Activated T-cell treated with anti-CD3 and anti-CD28 coated beads, Interleukin-2, amount 50 U/mL, for 4 hours (primary cell): ENCODE measurements at regions not wholly inside any gene's neighbourhood (a gene's known extent, or its start where the extent isn't known, plus 50 kb on each side); places are given as distances from the start of the nearest gene placed in this dataset.

Experiments used
- ATAC-seq, 2 donors: fragments of 200-7000 bp; cut with Tn5 transposase; one replicate each; pipeline ENCODE4 v1.10.0; 2021
- DNase-seq: peaks from one replicate; pipeline ENCODE4 v3.0.0-alpha.2; 2020
- H3K27me3 Mint-ChIP-seq: one replicate; pipeline ENCODE4 v1.8.0; 2021; ENCODE audit warnings: low read depth, mixed read lengths
- H3K36me3 Mint-ChIP-seq: one replicate; pipeline ENCODE4 v1.8.0; 2022; ENCODE audit warnings: mixed read lengths; ENCODE audit not compliant: insufficient read depth
- H3K4me1 Mint-ChIP-seq: one replicate; pipeline ENCODE4 v1.8.0; 2021; ENCODE audit warnings: low read depth, mixed read lengths
- H3K4me3 Mint-ChIP-seq: one replicate; pipeline ENCODE4 v1.8.0; 2021; ENCODE audit warnings: mild to moderate bottlenecking, moderate library complexity, mixed read lengths
- H3K9me3 Mint-ChIP-seq: one replicate; pipeline ENCODE4 v1.8.0; 2021; ENCODE audit warnings: mixed read lengths

DNA sequence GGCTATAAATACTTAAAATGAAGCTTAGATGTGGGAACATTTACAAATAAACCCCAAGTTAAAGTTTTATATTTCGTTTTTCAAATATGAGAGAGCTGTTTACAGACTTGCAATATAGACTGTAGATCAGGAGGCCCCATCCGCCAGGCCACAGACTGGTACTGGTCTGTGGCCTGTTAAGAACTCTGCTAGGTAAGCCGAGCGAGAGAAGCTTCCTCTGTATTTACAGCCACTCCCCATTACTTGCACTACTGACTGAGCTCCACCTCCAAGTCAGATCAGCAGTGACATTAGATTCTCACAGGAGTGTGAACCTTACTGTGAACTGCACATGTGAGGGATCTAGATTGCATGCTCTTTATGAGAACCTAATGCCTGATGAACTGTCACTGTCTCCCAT is 561.4 kb upstream of the FAM174A start:
- Mint-ChIP-seq H3K36me3 (no peaks in the 10 kb centered on the region), H3K27me3 (no peaks in the 10 kb centered on the region), H3K4me1 (no peaks in the 10 kb centered on the region), H3K4me3 (no peak overlapping the region), H3K9me3 (no peaks in the 10 kb centered on the region)
- DNase-seq (no peak), ATAC-seq (no peak)

DNA sequence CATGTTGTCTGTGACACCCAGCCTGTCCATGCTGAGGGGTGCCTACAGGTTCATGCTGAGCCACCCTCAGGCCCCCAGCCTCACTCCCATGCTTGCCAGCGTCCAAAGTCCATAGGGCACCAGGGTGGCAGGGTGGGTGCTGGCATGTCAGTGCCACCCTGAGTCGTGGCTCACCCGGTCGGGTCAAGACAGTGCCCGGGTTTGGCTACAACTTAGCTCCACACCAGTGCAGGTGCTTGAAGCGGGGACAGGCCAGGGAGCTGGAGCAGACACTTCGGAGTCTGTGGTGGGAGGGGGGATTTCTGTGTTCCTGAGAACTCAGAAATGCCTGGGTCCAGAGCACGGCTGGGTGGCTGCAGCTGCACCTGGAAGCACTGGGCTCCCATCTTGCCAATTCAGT is 579.2 kb upstream of the FAM174A start:
- ATAC-seq = no peak
- peaks cover 6% of the 10 kb centered on the region for H3K9me3 Mint-ChIP-seq
- no peaks in the 10 kb centered on the region for H3K4me1 Mint-ChIP-seq
- H3K4me3 Mint-ChIP-seq = no peak overlapping the region
- no peaks in the 10 kb centered on the region for H3K36me3 Mint-ChIP-seq
- H3K27me3 Mint-ChIP-seq = no peaks in the 10 kb centered on the region
- DNase-seq = no peak

DNA sequence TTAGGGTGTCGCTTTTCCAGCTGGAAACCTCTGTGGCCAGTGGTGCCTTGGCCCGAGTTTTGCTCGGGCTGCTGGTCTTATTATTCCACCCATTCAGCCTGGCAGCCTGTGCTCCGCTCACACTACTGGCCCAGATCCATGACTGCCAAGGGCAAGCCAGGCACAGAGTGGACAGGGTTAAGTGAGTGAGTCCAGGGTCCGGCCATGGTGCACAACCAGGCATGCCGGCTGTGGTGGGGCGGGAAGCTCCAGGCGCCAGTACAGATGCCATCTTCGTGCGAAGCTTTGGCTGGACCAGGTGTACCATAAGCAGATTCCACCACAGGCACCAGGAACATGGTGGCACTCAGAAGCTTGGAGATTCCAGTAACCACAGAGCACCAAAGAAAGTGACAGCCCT is 580.2 kb upstream of the FAM174A start:
- no peak for DNase-seq
- no peaks in the 10 kb centered on the region for H3K4me1 Mint-ChIP-seq
- no peaks in the 10 kb centered on the region for H3K27me3 Mint-ChIP-seq

DNA sequence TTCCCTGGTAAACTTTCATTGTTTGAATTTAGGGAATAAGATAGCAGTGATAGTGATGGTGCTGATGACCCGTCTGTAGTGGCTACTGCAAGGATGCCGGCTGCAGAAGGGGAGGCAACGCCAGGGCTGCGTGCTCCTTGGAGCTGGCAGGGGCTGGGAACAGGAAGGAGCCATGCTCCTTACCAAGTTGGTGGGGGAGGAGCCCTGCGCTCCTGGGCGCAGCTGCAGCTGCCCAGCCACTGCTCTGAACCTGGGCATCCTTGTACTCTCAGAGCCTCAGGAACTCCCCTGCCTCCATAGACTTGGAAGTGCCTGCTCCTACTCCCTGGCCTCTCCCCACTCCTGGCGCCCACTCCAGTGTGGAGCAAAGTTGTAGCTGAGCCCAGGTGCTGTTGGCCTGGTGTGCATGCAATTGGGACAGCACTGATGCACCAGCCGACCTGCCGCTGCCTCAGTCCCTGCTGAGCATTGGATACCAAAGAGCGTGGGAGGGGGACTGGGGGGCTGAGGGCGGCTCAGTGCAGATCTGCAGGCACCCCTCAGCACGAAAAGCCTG is 585.1 kb upstream of the FAM174A start:
- Mint-ChIP-seq H3K27me3 (no peaks in the 10 kb centered on the region), H3K4me3 (no peak overlapping the region), H3K4me1 (no peaks in the 10 kb centered on the region), H3K36me3 (no peaks in the 10 kb centered on the region), H3K9me3 (peaks cover 6% of the 10 kb centered on the region)
- DNase-seq (no peak), ATAC-seq (no peak)

More for the DNA sequence above, 580.2 kb upstream of the FAM174A start:
- Mint-ChIP-seq H3K9me3 (peaks cover 6% of the 10 kb centered on the region), H3K4me3 (no peak overlapping the region), H3K36me3 (no peaks in the 10 kb centered on the region)
- no peak for ATAC-seq

DNA sequence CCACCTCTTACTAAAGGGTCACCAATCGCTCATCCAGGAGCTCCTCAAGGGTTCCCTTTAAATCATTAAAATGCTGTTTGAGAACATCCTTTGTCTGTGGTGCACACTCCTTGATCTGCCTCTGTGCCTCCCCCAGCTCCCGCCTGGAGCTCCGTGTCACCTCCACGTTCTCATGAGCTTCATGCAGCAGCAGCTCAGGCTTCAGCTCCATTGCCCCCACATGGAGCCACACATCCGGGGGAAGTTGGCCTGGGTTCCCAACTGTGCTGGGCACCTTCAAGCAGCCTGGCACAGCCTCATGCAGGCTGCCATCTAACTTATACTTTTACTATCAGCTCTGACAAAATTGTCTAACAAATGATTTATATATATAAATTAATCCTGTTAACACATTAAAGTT is 585.8 kb upstream of the FAM174A start:
- Mint-ChIP-seq H3K27me3 (no peaks in the 10 kb centered on the region), H3K4me1 (no peaks in the 10 kb centered on the region), H3K36me3 (no peaks in the 10 kb centered on the region), H3K9me3 (peaks cover under 1% of the 10 kb centered on the region), H3K4me3 (no peak overlapping the region)
- ATAC-seq (no peak), DNase-seq (no peak)

DNA sequence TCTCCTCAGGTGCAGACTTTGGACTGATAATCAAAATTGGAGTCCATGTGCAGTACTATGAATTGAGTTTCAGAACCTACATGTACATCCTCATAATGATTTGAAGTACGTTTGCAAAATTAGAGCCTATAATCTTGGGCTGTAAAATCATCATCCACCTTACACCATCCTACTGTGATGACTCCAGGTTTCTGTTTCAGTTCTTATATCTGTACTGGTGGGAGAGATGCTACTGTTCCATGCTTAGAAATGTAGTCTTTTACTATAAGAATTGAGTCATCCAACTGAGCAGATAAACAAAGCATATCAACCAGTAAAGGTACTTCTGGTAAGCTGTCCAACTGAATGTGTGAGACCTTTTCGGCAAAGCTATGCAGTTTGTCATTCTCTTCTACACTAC is 586.3 kb upstream of the FAM174A start:
- Mint-ChIP-seq H3K4me3 (no peak overlapping the region), H3K9me3 (no peaks in the 10 kb centered on the region), H3K36me3 (no peaks in the 10 kb centered on the region), H3K27me3 (no peaks in the 10 kb centered on the region), H3K4me1 (no peaks in the 10 kb centered on the region)
- DNase-seq = no peak
- peak in 1 of 2 donors; percentile 37 for ATAC-seq

DNA sequence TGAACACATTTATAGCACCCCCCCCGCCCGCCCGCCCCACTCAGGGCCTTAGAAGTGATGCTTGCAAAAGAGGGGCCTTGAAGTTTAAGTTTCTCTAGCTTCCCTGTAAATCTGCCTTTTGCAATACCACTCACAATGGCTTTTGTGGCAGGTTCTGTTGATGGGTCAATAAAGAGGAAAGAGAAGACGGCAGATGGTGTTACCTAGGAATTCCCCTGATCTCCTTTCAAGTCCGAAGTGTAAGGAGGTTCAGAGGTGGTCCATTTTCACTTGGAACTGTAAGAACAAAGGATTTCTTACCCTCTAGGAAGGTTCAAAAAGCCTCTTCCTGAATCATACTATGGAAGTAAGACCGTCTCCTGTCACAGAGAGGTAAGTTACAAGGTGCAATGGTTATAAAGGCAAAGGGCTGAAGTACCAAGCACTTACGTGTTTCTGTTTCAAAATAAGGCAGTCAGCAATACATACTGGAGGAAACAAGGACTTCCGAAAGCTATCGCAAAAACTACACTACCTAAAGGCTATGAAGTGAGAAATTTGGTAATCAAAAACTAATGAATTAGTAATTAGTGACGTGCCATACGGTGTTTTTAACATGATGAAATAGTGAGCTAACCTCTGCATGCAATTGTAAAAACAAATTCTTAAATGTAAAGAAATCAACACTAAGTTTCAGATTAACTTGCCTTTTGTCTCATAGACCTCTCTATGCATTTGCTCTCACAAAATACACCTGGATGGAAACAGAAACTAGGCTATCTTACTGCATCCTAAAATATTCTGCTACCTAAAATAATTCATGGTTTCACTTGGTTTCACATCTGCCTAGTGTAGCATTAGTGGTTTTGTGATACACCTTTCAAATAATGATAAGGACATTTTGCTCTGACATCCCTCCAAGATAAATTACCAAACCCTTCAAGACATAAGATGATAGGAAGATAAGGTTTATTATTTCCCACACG is 589.4 kb upstream of the FAM174A start:
- H3K4me1 Mint-ChIP-seq = no peaks in the 10 kb centered on the region
- H3K9me3 Mint-ChIP-seq = no peaks in the 10 kb centered on the region
- no peak for ATAC-seq
- DNase-seq = no peak
- H3K27me3 Mint-ChIP-seq = no peaks in the 10 kb centered on the region
- no peak overlapping the region for H3K4me3 Mint-ChIP-seq
- H3K36me3 Mint-ChIP-seq = no peaks in the 10 kb centered on the region

DNA sequence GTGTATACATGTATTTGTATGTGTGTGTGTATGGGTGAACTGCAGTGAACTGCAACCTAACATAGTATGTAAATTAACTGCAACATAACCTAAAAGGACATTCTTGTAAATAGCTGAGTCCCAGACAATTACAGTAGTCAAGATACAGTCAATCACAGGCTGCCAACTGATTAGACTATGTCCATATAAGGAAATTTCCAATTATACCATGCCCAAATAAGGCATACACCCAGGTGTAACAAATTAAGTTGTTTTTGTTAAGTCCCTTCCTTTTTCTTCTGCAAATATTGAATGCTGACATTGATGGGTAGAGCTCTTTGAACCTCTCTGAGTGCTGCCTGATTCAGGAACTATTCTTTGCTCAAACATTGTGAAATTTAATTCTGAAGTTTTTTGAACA is 594.6 kb upstream of the FAM174A start:
- no peak for ATAC-seq
- no peaks in the 10 kb centered on the region for H3K9me3 Mint-ChIP-seq
- H3K4me1 Mint-ChIP-seq = no peaks in the 10 kb centered on the region
- H3K27me3 Mint-ChIP-seq = no peaks in the 10 kb centered on the region
- DNase-seq = no peak
- no peak overlapping the region for H3K4me3 Mint-ChIP-seq
- H3K36me3 Mint-ChIP-seq = no peaks in the 10 kb centered on the region

DNA sequence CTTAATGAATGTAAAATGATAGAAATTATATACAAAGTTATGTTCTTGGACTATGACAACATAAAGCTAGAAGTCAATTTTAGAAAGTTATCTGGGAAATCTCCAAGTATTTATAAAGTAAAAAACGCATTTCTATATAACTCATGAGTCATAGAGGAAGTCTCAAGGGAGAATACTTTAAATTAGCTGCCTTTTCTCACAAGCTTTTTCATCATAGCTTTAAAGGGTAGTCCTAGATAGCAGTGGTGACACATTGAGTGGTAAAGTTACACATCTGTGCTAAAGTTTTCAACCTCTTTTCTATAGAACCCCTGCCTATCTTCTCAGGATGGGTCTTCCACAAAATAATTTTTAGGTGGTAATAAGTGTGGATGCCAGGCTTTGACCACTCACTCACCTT is 598.3 kb upstream of the FAM174A start:
- no peaks in the 10 kb centered on the region for H3K9me3 Mint-ChIP-seq
- DNase-seq (no peak), ATAC-seq (no peak)

DNA sequence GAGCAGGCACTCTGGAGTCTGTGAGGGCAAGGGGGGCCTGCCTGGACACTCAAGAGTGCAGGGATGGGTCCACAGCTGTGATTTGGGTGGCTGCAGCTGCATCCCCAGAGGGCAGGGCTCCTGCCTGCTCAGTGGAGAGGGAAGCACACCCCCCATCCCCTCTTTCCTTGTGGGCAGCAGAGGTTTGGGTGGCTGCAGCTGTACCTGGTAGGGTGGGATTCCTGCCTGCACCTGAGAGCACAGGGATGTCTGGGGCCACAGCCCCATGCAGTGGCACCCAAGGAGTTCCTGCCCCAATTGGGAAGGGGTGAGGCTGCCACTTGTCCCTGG is 605.4 kb upstream of the FAM174A start:
- no peaks in the 10 kb centered on the region for H3K36me3 Mint-ChIP-seq
- no peaks in the 10 kb centered on the region for H3K9me3 Mint-ChIP-seq
- no peaks in the 10 kb centered on the region for H3K4me1 Mint-ChIP-seq
- no peak overlapping the region for H3K4me3 Mint-ChIP-seq
- H3K27me3 Mint-ChIP-seq = no peaks in the 10 kb centered on the region
- ATAC-seq = no peak
- no peak for DNase-seq

More for the DNA sequence above, 598.3 kb upstream of the FAM174A start:
- Mint-ChIP-seq H3K36me3 (no peaks in the 10 kb centered on the region), H3K4me3 (no peak overlapping the region), H3K27me3 (no peaks in the 10 kb centered on the region), H3K4me1 (no peaks in the 10 kb centered on the region)

DNA sequence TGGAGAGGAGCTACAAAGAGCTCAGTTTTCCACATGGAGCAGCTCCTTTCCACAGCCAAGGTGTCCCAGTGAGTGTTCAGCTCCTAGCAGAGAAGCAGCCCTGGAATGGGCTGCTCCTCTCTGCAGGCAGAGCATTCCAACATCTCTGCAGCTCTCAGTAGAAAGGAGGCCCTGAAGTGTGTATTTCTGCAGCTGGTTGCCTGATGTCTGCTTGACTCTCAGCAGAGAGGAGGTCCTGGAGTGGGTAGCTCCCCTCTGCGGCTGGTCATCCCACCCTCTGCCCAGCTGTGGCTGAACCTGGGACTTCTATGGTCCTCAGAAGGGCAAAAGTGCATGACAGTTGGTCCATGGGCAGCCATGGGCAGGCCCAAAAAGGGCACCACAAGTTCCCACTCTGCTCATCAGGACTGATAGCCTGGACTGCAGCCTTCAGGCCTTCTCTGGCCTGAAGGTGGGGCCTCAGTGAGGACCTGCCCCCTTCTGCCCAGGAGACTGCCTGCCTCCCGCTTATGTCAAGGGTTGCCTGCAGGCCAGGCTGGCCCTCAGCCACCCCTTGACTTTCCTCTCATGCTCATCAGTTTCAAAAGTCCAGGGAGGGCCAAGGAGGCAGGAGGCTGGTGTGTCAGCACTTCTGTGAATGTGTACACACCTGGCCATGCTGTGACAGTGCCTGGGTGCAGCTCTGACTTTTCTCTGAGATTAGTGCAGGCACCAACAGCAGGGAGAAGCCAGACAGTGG is 605.9 kb upstream of the FAM174A start:
- ATAC-seq (peak in 1 of 2 donors; percentile 18), DNase-seq (no peak)
- Mint-ChIP-seq H3K36me3 (no peaks in the 10 kb centered on the region), H3K4me3 (no peak overlapping the region), H3K9me3 (no peaks in the 10 kb centered on the region), H3K27me3 (no peaks in the 10 kb centered on the region), H3K4me1 (no peaks in the 10 kb centered on the region)

DNA sequence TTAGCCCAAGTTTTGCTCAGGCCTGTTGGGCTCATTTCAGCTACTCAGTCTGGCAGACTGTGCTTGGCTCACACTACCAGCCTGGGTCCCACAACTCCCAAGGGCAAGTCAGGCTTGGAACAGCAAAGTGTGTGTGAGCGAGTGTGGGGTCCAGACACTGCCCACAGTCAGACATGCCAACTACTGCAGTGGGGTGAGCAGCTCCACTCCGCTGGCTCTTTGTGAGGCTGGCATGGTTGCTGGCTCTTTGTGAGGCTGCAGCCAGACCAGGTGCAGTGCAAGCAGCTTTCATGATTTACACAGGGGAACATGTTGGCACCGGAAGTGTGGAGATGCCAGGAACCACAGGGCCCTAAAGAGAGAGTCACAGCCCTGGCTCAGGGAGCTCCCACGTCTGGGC is 606.7 kb upstream of the FAM174A start:
- Mint-ChIP-seq H3K27me3 (no peaks in the 10 kb centered on the region), H3K9me3 (no peaks in the 10 kb centered on the region), H3K36me3 (no peaks in the 10 kb centered on the region), H3K4me1 (no peaks in the 10 kb centered on the region), H3K4me3 (no peak overlapping the region)
- no peak for ATAC-seq
- no peak for DNase-seq

DNA sequence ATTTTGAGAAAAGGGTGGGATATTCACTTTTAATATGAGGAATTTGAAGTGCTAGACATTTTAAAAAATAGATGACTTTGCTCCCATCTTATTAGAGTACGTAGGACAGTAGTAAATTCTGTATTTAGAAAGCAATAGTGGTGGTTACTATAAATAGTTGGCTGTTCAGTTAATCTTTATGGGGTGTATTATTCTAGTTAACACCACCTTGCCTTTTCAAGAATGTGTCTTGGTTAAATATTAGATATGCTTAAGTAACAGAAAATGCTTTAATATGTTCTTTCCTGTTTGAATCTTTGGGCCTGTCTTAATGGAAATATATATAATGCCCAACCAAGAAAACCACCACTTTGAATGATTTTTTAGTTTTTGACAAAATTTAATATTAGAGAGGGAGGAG is 608.7 kb upstream of the FAM174A start:
- H3K27me3 Mint-ChIP-seq = no peaks in the 10 kb centered on the region
- DNase-seq = no peak
- H3K9me3 Mint-ChIP-seq = no peaks in the 10 kb centered on the region
- H3K36me3 Mint-ChIP-seq = no peaks in the 10 kb centered on the region
- no peak for ATAC-seq
- H3K4me1 Mint-ChIP-seq = no peaks in the 10 kb centered on the region
- H3K4me3 Mint-ChIP-seq = no peak overlapping the region

DNA sequence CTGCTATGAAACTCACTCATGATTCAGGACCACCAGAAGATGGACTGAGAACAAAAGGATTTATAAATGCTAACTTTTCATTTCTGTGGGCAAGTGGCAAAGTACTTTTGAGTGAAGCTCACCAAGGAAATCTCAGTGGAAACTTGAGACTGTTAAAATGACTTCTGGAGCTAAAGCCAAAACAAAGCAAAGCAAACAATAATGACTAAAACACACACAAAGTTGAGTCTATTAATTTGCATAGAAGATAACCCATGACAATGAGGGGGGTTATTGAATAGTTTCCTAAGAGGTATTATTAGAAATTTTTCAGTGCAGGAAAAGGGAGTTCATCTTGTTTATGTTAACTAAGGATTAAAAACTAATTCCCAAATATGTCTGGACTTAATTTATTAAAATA is 612.8 kb upstream of the FAM174A start:
- ATAC-seq (no peak), DNase-seq (no peak)
- Mint-ChIP-seq H3K9me3 (no peaks in the 10 kb centered on the region), H3K4me1 (no peaks in the 10 kb centered on the region), H3K27me3 (no peaks in the 10 kb centered on the region), H3K36me3 (no peaks in the 10 kb centered on the region), H3K4me3 (no peak overlapping the region)

DNA sequence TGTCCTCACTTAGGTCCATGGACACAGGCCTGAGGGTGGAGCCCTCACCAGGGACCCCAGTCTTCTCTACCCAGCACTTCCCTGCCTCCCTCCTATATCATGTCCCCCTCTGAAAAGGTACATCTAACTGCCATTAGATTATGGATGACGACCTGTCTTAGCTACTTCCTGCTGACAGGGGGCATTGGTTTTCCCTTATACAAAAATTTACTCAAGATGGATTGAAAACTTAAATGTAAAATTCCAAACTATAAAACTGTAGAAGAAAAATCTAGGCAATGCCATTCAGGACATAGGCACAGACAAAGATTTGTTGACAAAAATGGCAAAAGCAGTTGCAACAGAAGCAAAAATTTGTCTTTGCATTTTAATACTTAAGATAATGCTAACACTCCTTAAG is 623.2 kb upstream of the FAM174A start:
- no peaks in the 10 kb centered on the region for H3K9me3 Mint-ChIP-seq
- H3K4me3 Mint-ChIP-seq = no peak overlapping the region
- H3K4me1 Mint-ChIP-seq = no peaks in the 10 kb centered on the region
- no peak for DNase-seq
- no peaks in the 10 kb centered on the region for H3K27me3 Mint-ChIP-seq
- H3K36me3 Mint-ChIP-seq = no peaks in the 10 kb centered on the region
- ATAC-seq = no peak
